DMS 273 treated with DMSO at 0.1 percent for 48 hours (cell line): ENCODE measurements at regions not wholly inside any gene's neighbourhood (a gene's known extent, or its start where the extent isn't known, plus 50 kb on each side); places are given as distances from the start of the nearest gene placed in this dataset.
"Not testable (repeated sequence)": the region's sequence is repeated elsewhere in the genome, so short reads cannot be mapped to it uniquely, and the experiment has no call there.

Experiments
- DNase-seq: peaks from one replicate; lab custom pipeline; 2025; lab: John Stamatoyannopoulos, UW

GRCh38 chr3:4149296-4149695 lies 153.9 kb upstream of the SETMAR start:
- no peak for DNase-seq

GRCh38 chr3:4150816-4151215 lies 152.4 kb upstream of the SETMAR start:
- DNase-seq, result no peak

DNA sequence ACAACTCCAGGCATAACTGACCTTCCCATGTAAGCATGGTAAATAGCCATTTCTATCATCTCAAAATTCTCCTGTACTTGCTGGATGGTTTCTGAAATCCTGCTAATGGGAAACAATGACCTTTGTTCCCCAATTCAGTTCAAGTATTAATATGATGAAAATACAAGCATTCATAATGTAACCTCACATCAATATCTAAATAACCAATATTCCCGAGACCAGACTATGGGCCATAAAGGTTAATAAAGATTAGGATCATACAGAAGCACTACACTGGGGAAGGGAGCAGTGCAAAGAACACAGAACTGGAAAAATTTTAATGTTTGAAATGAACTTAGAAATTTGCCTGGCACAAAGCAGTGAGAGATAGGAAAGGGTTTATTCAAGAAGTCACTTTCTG lies 151.3 kb upstream of the SETMAR start:
- no peak for DNase-seq

DNA sequence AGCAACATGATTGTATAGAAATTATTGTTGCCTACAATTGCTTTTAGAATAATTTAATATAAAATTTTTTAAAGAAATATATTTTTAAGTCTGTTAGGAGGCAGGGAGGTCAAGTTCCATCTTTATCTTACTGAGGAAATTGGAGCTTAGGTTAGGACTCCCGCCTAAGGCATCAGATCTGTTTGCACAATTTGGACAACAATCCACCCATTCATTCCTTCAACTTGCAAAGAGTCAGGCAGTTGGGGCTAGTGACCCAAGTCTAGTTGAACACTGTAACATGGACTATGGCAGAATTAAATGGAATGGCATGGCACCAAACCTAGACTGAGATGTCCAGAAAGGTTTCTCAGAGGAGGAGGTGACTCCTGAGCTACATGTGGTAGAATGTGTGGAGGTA lies 149.4 kb upstream of the SETMAR start:
- no peak for DNase-seq

DNA sequence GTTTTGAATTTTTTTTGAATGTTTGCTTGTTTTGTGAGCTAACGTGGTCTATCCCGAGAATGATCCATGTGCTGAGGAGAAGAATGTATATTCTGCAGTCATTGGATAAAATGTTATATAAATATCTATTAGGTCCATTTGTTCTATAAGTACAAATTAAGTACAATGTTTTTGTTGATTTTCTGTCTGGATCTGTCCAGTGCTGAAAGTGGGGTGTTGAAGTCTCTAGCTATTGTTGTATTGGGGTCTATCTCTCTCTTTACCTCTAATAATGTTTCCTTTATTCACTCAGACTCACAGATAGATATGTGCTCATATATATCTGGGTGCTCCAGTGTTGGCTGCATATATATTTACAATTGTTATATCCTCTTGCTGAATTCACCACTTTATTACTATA lies 144.8 kb upstream of the SETMAR start:
- DNase-seq, result no peak

GRCh38 chr3:4162096-4162495 lies 141.1 kb upstream of the SETMAR start:
- DNase-seq, result no peak

GRCh38 chr3:4163011-4163410 lies 140.2 kb upstream of the SETMAR start:
- no peak for DNase-seq

GRCh38 chr3:4166540-4166939 lies 136.6 kb upstream of the SETMAR start:
- DNase-seq, result no peak

- not testable (repeated sequence) for DNase-seq
These were observed 135.9 kb upstream of the SETMAR start for GRCh38 chr3:4167230-4167629.

- DNase-seq, result no peak
These were observed 128.4 kb upstream of the SETMAR start for GRCh38 chr3:4174791-4175190.

GRCh38 chr3:4191971-4192370 lies 111.2 kb upstream of the SETMAR start:
- DNase-seq, result no peak

DNA sequence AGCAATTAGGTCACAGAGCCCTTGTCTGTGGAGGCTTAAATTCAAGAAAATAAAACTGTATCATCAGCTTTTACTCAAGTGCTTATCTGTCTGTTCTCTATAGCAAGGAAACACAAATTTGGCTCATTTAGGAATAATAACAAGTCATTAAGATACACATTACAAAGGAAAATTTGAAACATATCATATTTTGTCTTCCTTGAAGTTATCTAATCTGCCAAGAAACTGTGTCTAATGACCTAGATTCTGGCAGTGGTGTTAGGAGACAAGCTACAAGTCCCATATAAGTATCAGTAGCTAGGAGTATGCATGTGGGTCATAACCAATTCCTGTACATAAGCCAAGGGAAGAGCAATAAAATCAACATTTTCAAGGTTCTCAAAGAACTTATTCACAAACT lies 108.2 kb upstream of the SETMAR start:
- DNase-seq, result no peak

DNA sequence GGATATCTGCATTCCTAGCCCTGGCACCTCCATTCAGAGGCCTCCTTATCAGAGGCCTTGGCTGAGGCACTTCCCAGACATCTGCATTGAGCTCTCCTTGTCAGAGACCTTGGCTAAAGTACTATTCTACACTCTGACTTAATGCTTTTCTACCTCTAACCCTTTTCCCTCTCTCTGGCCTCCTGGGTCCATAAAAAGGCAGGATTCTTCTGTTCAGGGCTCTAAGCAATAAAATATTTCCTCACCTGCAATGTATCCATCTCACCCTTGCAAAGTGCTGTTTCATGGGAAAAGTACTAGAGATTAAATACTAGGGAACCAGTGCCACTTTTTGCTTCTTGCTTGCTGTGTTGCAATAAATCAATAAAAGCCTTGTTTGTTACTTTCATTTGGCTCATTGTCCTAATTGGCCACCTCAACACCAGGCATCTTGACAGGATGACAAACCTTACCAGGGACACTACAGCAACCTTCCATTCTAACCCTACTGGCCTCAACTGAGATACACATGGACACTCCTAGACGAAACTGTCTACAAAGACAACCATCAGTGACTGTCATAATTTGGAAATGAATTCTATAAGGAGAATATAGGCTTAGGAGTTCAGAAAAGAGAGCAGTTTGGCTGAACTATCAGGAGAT lies 106.5 kb upstream of the SETMAR start:
- DNase-seq, result no peak

GRCh38 chr3:4197670-4198069 lies 105.5 kb upstream of the SETMAR start:
- DNase-seq, result no peak

DNA sequence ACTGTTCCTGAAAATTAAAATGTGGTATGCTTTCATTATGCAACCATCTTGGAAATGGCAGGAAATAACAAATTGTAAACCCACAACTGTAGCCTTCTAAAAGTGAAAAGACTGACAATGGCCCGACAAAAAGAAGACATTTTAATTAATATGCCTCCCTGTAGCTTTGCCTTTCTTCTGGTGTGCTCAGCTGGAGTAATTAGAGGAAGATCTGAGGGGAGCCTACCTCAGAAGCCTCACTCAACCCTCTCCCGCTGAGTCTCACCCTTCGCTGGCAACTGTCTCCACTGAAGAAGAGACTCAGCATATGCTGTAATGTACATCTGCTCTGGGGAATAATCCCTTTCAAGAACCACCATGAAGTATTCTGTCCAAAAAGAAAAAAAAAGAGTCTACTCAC lies 104.7 kb upstream of the SETMAR start:
- DNase-seq, result no peak

DNA sequence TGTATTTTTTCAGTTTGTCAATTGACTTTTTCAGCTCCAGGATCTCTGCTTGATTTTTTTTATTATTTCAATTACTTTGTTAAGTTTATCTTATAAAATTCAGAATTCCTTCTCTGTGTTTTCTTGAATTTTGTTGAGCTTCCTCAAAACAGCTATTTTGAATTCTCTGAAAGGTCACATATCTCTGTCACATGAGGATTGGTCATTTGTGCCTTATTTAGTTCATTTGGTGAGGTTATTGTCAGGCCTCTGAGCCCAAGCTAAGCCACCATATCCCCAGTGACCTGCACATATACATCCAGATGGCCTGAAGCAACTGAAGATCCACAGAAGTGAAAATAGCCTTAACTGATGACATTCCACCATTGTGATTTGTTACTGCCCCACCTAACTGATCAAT lies 98.4 kb upstream of the SETMAR start:
- DNase-seq, result not testable (repeated sequence)

DNA sequence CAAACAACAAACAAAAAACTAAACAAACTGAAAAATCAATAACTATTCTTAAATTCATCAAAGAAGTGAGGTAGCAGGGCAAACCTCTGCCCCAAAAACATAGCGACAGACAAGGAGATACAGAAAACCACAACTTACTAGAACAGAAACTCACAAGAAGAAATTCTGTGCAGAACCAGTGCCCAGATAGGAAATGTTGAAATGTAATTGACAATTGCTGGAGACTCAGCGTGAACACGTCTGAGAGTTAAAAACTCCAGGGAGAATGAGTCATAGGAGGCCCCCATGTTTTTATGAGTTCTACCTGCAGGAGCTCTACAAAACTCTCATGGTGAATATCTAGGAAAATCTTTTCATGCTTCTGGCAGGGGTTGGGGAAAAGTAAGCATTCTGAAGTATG lies 95.5 kb upstream of the SETMAR start:
- no peak for DNase-seq

DNA sequence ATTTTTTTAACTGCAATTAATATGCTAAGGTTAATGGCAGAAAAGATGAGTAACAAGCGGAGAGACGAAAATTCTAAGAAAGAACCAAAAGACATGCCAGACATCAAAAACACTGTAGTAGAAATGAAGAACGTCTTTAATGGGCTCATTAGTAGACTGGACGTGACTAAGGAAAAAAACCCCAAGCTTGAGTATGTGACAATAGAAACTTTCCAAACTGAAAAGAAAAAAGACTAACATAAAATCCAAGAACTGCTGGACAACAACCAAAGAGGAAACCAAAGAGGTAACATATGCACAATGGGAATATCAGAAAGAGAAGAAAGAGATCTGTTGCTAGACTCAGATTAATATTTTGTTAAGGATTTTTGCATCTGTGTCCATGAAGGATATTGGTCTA lies 94.6 kb upstream of the SETMAR start:
- DNase-seq, result no peak

- no peak for DNase-seq
These were observed 91.6 kb upstream of the SETMAR start for GRCh38 chr3:4211610-4212009.

- not testable (repeated sequence) for DNase-seq
These were observed 89.7 kb upstream of the SETMAR start for GRCh38 chr3:4213420-4213819.

GRCh38 chr3:4216974-4217373 lies 86.2 kb upstream of the SETMAR start:
- not testable (repeated sequence) for DNase-seq

- no peak for DNase-seq
These were observed 84.5 kb upstream of the SETMAR start for GRCh38 chr3:4218456-4219226.

DNA sequence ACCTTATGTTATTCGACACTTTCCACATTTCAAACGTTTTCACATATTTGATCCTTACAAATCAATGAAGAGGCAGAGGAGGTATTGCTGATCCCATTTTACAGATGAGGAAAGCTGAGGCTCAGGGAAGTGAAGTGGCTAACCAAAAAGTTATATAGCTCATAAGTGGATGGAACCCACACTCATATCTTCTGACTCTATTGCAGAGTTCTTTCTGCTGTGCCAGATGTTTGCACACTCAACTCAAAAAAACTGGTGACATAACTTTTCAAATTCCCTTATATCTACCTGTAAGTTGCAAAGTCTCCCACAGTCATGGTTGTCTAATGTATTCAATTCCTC lies 84.0 kb upstream of the SETMAR start:
- no peak for DNase-seq

GRCh38 chr3:4220065-4220464 lies 83.1 kb upstream of the SETMAR start:
- peak; percentile 1 for DNase-seq
